ENCODE measurements at regions not wholly inside any gene's neighbourhood (a gene's known extent, or its start where the extent isn't known, plus 50 kb on each side); places are given as distances from the start of the nearest gene placed in this dataset.
"Not testable (repeated sequence)": the region's sequence is repeated elsewhere in the genome, so short reads cannot be mapped to it uniquely, and the experiment has no call there.

- ATAC-seq = no peak
- DNase-seq = no peak
- intact Hi-C loops (cut with DNase I, micrococcal nuclease) = no loop called here
Observed at GRCh38 chr4:160296476-160296875, 1193.6 kb downstream of the RAPGEF2 start.

DNA sequence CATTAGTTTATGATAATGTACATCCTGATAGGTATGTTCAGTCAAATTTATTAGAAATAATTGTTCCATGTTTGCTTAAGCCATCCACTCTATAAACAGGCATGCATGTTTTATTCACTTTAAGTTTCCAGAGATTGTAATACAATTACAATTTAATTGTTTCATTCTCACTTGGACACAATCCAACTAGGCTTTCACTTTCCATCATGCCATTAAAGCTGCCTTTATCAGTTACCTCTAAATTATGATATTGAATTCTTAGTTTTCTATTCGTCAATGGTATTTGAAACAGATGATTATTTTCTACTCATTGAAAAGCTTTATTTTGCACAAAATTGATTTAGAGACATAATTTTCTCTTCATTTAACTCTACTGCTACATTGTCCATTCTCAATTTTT is 1196.3 kb downstream of the RAPGEF2 start:
- no peak for DNase-seq
- intact Hi-C loops (cut with DNase I, micrococcal nuclease) = no loop called here
- no peak for ATAC-seq

- intact Hi-C loops (cut with DNase I, micrococcal nuclease) = no loop called here
- DNase-seq = no peak
- ATAC-seq = no peak
Observed at GRCh38 chr4:160299608-160300007, 1196.7 kb downstream of the RAPGEF2 start.

DNA sequence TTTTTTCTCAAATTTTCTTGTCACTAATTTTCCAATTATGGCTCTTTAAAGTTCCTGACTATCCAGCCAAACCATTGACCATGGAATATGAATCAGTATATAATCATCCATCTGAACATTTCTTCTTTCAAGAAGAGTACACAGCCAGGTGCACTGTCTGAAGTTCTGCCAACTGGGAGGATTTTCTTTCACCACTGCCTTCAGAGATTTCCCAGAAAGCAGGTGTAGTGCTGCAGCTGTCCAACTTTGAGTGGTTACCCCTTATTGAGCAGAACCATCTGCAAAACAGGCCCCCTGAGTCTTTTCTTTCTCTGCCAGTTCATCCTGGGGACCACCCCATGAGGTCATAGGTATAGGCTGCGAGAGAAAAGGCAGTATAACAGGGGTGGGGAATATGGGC is 1213.2 kb downstream of the RAPGEF2 start:
- ATAC-seq = no peak
- DNase-seq = no peak
- intact Hi-C loops (cut with DNase I, micrococcal nuclease) = no loop called here

- no peak for DNase-seq
- intact Hi-C loops (cut with DNase I, micrococcal nuclease) = no loop called here
- no peak for ATAC-seq
Observed at GRCh38 chr4:160318567-160319220, 1215.8 kb downstream of the RAPGEF2 start.

DNA sequence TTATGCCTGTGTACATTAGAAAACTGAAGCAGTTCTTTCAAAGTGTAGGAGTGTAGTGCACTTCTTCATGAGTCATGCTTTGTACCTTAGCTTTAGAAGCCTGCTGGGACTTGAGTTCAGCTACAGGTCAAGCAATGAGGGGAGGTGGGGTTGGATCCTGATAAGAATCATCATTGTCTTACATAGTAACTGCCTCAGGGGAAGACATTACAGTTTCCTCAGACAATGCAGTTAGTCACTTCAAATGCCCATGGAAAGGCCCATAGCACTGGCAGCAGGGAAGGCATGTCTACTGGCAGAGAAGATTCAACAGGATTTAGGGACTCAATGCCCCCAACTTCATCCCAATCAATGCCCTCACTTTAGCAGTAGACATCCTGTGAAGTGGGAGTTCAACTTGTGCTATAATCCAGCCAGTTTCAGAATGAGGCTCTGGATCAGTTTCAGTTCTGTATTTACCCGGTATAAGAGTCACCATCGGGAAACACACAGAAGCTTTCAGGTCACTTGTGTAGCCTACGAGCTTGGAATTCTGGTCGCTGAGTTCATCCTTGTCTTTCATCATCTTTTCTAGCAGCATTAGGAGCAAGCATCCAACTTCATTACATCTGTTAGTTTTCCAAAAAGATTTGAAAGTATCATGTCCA is 1216.5 kb downstream of the RAPGEF2 start:
- intact Hi-C loops (cut with DNase I, micrococcal nuclease) = no loop called here
- DNase-seq = no peak
- ATAC-seq = no peak

GRCh38 chr4:160319868-160320260 is 1217.0 kb downstream of the RAPGEF2 start:
- ATAC-seq (no peak), DNase-seq (no peak)
- intact Hi-C loops (cut with DNase I, micrococcal nuclease) = no loop called here

GRCh38 chr4:160326110-160326509 is 1223.2 kb downstream of the RAPGEF2 start:
- ATAC-seq (no peak), DNase-seq (no peak)
- intact Hi-C loops (cut with DNase I, micrococcal nuclease) = no loop called here

- intact Hi-C loops (cut with DNase I, micrococcal nuclease) = no loop called here
- DNase-seq (no peak), ATAC-seq (no peak)
Observed at GRCh38 chr4:160347197-160347596, 1244.3 kb downstream of the RAPGEF2 start.

DNA sequence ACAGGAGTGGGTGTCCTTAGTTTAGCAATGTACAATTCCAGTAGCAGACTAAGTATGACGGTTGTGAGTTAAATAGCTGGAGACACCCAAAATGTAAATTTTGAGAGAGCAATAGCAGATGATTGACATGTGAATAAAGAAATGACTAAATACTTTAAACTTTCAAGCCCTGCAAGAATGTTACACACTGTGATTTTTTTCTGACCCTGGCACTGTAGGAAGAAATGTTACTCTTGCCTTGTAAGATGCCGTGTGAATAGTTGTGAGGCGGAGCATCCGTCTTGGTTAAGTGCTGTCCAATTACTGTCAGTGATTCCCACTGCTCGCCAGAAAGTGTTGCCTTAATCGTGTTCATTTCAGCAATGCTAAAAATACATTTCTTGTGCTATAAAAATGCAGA is 1248.1 kb downstream of the RAPGEF2 start:
- ATAC-seq (no peak), DNase-seq (no peak)
- intact Hi-C loops (cut with DNase I, micrococcal nuclease) = no loop called here

DNA sequence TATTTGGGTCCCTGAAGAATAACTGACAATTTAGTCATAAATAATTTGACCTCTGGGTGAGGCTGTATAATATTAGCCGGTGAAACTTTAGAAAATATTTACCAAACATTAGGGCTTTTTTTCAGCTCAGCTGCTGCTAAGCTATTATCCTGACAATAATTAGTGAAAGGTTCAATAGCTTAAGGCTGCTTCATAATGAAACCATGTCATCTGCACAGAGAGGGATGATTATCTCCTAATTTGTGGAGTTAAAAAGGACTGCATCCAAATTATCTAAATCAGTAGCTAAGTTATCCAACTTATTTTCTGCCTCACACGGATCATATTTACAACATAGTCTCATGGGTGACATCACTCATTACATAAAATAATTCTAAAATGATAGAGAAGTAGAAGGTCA is 1249.8 kb downstream of the RAPGEF2 start:
- ATAC-seq (no peak), DNase-seq (no peak)
- intact Hi-C loops (cut with DNase I, micrococcal nuclease) = no loop called here

DNA sequence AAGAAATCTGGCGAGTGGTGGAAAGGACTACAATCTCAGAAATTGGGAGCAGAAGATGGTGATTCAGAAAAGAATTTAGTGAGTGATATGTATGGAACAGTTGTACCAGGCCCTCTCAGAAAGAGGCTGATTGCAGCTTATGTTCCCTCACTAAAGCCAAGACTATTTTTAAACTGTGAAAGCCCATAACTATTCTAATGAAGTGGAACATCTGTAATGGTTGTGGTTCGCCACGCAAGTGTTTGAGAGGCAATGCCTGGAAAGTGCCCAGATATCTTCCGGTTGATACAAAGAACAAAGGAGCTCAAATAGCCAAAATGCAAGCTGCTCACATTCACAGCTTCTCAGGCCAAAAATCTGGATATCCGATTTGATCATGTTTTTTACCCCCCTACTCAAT is 1250.7 kb downstream of the RAPGEF2 start:
- ATAC-seq (no peak), DNase-seq (no peak)
- intact Hi-C loops (cut with DNase I, micrococcal nuclease) = no loop called here

GRCh38 chr4:160362478-160362877 is 1259.6 kb downstream of the RAPGEF2 start:
- intact Hi-C loops (cut with DNase I, micrococcal nuclease) = no loop called here
- no peak for DNase-seq
- no peak for ATAC-seq

- DNase-seq (no peak), ATAC-seq (peak; percentile 87)
- intact Hi-C loops (cut with DNase I, micrococcal nuclease) = no loop called here
Observed at GRCh38 chr4:160364217-160364616, 1261.3 kb downstream of the RAPGEF2 start.

DNA sequence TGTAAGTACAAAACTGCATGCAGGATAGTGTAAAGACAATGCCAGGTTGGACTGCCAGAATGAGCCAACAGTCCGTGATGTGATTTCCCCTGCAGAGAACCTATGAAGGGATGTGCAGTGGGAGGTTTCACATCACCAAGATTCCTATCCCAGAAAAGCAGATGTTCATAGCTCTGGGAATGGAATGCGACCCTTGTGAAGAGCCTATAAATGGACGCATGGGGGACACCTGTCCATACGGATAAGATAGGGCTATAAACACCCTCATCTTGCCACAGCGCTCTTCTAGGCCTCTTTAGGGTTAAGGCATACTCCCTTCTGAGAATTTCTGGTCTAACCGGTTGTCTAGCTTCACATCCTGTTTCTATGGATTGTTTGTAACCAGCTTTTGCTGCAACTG is 1261.8 kb downstream of the RAPGEF2 start:
- intact Hi-C loops (cut with DNase I, micrococcal nuclease); DNase-seq: not testable (repeated sequence)
- ATAC-seq = peak; percentile 34

DNA sequence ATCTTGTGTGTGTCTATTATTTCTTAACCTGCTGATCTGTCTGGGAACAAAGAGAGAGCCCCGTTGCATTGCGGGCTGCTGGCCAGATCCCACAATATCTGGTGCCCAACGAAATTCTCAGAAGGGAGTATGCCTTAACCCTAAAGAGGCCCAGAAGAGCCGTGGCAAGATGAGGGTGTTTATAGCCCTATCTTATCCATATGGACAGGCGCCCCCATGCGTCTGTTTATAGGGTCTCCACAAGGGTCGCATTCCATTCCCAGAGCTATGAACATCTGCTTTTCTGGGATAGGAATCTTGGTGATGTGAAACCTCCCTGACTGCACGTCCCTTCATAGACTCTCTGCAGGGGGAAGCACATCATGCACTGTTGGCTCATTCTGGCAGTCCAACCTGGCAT is 1262.5 kb downstream of the RAPGEF2 start:
- intact Hi-C loops (cut with DNase I, micrococcal nuclease); ATAC-seq: not testable (repeated sequence)
- DNase-seq = peak in 1 of 2 donors; percentile 6

DNA sequence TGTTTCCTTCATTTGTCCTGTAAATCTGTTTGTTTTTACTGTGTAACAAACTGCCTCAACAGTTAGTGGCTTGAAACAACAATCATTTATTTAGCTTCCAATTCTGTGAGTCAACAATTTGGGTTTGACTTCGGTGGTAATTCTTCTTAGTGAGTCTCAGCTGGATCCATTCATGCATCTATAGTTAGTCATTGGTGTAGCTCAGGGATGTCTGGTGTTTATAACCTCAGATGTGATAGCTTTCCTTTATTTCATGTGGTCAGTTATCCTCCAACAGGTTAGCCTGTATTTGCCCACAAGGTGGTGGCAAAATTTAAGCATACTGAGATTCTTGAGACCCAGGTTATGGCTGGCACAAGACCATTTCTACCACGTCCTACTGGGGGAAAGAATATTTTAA is 1267.2 kb downstream of the RAPGEF2 start:
- no peak for ATAC-seq
- no peak for DNase-seq
- intact Hi-C loops (cut with DNase I, micrococcal nuclease) = no loop called here

DNA sequence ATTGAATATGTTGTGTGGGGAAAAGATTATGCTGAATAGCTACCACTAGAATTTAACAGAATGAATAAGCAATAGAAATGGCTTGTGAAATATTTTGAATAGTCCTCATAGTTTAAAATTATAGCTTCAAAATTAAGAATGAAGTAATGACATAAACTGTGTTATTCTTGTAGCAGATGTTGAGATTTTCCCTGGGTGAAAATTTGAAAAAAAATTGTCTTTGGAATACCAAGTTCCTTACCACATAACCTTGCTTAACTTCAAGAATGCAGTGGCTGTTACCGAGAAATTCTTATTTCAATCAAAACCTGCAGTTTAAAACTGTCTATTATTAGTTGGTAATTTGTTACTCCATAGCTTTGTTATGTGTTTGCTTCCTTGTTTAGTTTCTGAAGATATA is 1268.6 kb downstream of the RAPGEF2 start:
- no peak for DNase-seq
- intact Hi-C loops (cut with DNase I, micrococcal nuclease) = no loop called here
- ATAC-seq = no peak

- ATAC-seq (no peak), DNase-seq (no peak)
- intact Hi-C loops (cut with DNase I, micrococcal nuclease) = no loop called here
Observed at GRCh38 chr4:160372390-160372789, 1269.5 kb downstream of the RAPGEF2 start.

DNA sequence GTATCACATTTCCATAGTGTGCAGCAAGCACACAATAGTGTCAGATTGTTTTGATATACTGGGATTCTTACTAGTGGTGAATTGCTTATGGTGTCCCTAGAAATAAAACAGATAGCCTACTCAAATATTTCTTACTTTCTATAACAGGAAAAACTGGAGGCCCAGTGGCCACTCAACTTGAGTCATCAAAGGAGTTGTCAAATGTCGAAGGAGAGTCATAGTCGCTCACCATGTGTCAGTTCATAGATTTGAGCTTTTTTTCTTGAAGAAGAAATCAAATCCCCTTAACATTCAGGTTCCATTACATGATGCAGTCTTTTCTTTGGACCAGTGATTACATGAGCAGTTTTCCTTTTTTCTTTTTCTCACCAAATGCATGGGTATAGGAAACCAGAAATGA is 1271.0 kb downstream of the RAPGEF2 start:
- DNase-seq = no peak
- intact Hi-C loops (cut with DNase I, micrococcal nuclease) = no loop called here
- no peak for ATAC-seq
